Lung (tissue), 11 donors: ENCODE measurements at regions not wholly inside any gene's neighbourhood (a gene's known extent, or its start where the extent isn't known, plus 50 kb on each side); places are given as distances from the start of the nearest gene placed in this dataset.

Experiments used
- ATAC-seq: fragments of 200-7000 bp; cut with Tn5 transposase; one replicate; pipeline ENCODE4 v1.9.1; 2020; ENCODE audit warnings: moderate number of reproducible peaks; ENCODE audit not compliant: insufficient read depth, low FRiP score
- DNase-seq, 3 donors: peaks; one replicate each; pipeline ENCODE4 v3.0.0-alpha.2; 2013 to 2017
- H3K27ac ChIP-seq, 2 donors: one replicate each; pipeline ENCODE4 v1.5.1; 2013; ENCODE audit warnings: mild to moderate bottlenecking in 2 of 2, moderate library complexity in 2 of 2, control low read depth in 1 of 2, inconsistent platforms in 1 of 2, low read depth in 1 of 2, low read length in 1 of 2
- H3K27me3 ChIP-seq, 3 donors: one replicate each; pipeline ENCODE4 v1.5.1; 2013; ENCODE audit warnings: low read length in 2 of 3; ENCODE audit not compliant: control insufficient read depth in 3 of 3, insufficient read depth in 3 of 3
- H3K36me3 ChIP-seq, 4 donors: one replicate each; pipeline ENCODE4 v1.5.1; 2013; ENCODE audit warnings: low read length in 4 of 4, mild to moderate bottlenecking in 1 of 4, moderate library complexity in 1 of 4; ENCODE audit not compliant: control insufficient read depth in 4 of 4, insufficient read depth in 4 of 4
- H3K4me1 ChIP-seq, 5 donors: one replicate each; pipeline ENCODE4 v1.5.1; 2013; ENCODE audit warnings: low read length in 5 of 5, mild to moderate bottlenecking in 2 of 5, moderate library complexity in 1 of 5; ENCODE audit not compliant: control insufficient read depth in 5 of 5, insufficient read depth in 5 of 5
- H3K4me3 ChIP-seq: one replicate; pipeline ENCODE4 v1.5.1; 2013; ENCODE audit warnings: mild to moderate bottlenecking, control low read depth, moderate library complexity
- H3K9ac ChIP-seq, 2 donors: one replicate each; pipeline ENCODE4 v1.5.1; 2013; ENCODE audit warnings: low read length in 2 of 2, control low read depth in 1 of 2; ENCODE audit not compliant: insufficient read depth in 1 of 2
- H3K9me3 ChIP-seq, 4 donors: one replicate each; pipeline ENCODE4 v1.5.1; 2013; ENCODE audit warnings: low read length in 3 of 4, mild to moderate bottlenecking in 1 of 4, moderate library complexity in 1 of 4; ENCODE audit not compliant: control insufficient read depth in 4 of 4, insufficient read depth in 3 of 4
- WGBS, 2 donors: extraction: QIAGEN DNeasy Blood & Tissue Kit; methylation state at CpG; one replicate each; pipeline ENCODE4 v1.1.7; 2013; 5-methylcytosine and 5-hydroxymethylcytosine counted together
- TF ChIP-seq, protein P1 (sequence below): IDR thresholded peaks from 2 replicates; pipeline ENCODE4 v1.5.1; 2012; ENCODE audit warnings: mild to moderate bottlenecking; ENCODE audit errors: control extremely low read depth, extremely low read depth
- donor health status: control.
- donor health status: control.
- donor health status: Bipolar disorder and iron deficiency.
- donor health status: healthy.
- donor health status: DM: yes; HTN: yes; CAD: no.

DNA sequence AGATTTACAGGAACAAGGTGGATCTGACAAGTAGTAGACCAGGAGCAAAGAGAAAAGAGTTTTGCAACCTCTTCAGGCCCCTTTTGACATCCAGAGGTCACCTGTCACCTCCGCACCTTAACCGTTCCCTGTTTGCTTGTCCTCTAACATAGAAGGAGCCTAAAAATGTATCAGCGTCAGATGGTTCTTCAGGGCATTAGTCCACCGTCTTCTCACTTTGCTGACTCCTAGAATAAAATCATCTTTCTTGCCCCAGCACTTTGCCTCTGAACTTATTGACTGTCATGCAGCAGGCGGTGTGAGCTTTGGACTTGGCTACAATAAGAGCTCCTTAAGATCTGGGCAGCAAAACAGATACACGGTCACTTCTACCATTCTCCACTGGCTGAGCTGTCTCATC lies 339.7 kb upstream of the B3GAT1 start:
- H3K36me3 ChIP-seq, result no peaks in the 10 kb centered on the region
- H3K4me3 ChIP-seq, result no peak overlapping the region
- DNase-seq, result no peak
- ATAC-seq, result no peak
- H3K9me3 ChIP-seq, result peaks cover 0 to 5% (median 0%) of the 10 kb centered on the region in 4 donors
- no peaks in the 10 kb centered on the region for H3K4me1 ChIP-seq
- WGBS, 2 donors, result 86 to 92% methylated on average over 6 of the region's 6 CpGs
- H3K27ac ChIP-seq, result no peak overlapping the region
- TF ChIP-seq, protein P1, sequence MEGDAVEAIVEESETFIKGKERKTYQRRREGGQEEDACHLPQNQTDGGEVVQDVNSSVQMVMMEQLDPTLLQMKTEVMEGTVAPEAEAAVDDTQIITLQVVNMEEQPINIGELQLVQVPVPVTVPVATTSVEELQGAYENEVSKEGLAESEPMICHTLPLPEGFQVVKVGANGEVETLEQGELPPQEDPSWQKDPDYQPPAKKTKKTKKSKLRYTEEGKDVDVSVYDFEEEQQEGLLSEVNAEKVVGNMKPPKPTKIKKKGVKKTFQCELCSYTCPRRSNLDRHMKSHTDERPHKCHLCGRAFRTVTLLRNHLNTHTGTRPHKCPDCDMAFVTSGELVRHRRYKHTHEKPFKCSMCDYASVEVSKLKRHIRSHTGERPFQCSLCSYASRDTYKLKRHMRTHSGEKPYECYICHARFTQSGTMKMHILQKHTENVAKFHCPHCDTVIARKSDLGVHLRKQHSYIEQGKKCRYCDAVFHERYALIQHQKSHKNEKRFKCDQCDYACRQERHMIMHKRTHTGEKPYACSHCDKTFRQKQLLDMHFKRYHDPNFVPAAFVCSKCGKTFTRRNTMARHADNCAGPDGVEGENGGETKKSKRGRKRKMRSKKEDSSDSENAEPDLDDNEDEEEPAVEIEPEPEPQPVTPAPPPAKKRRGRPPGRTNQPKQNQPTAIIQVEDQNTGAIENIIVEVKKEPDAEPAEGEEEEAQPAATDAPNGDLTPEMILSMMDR, result no peak
- no peak overlapping the region for H3K9ac ChIP-seq
- H3K27me3 ChIP-seq, result peaks cover 0 to 5% (median 4%) of the 10 kb centered on the region in 3 donors

DNA sequence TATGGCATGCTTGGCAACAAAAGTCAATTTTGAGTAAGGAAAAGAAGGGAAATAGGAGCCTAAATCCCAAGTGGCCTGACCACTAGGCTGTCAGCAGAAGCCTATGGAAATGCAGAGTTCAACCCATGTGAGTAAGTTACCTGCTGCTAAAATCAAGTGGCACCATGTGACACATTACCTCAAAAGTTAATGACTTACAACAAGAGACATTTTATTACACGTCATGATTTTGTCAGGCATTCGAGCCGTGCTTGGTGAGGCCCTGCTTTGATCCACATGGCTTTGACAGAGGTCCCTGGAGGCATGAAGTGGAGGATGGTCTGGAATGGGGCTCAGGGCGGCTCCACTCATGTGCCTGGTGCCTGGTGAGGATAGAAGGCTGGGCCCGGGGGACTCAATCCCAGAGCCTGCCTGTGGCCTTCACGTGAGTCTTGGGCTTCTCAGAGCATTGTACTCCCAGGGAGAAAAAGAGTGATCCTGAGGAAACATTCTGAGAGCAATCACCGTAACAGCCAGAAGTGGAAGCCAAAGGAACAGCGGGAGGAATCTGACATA lies 339.1 kb upstream of the B3GAT1 start:
- TF ChIP-seq, protein P1, result no peak
- H3K9me3 ChIP-seq, result peaks cover 0 to 5% (median 0%) of the 10 kb centered on the region in 4 donors
- 74 to 82% methylated on average over 8 of the region's 8 CpGs for WGBS, 2 donors
- H3K27me3 ChIP-seq, result peaks cover 0 to 5% (median 4%) of the 10 kb centered on the region in 3 donors
- H3K9ac ChIP-seq, result no peak overlapping the region
- no peak for ATAC-seq
- H3K4me1 ChIP-seq, result no peaks in the 10 kb centered on the region
- no peaks in the 10 kb centered on the region for H3K36me3 ChIP-seq
- no peak for DNase-seq
- H3K27ac ChIP-seq, result no peak overlapping the region
- no peak overlapping the region for H3K4me3 ChIP-seq

DNA sequence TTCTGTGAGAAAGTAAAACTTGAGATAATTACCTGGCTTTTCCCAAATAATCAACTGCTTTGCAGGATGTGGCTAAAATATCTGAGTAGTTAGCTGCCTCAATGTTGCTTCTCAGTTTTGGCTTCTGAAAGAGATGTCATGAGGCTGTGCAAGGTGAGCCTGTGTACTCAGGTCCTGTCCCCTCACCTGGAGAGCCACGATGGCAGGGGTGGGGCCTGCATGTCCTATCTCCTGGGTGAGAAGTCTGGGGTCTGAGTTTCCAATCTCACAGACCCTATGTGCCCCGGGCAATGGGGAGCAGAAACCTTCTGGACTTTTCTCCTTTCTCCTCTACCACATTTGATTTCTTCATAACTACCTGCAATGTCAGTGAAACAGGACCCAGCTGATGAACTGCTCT lies 338.6 kb upstream of the B3GAT1 start:
- TF ChIP-seq, protein P1, result no peak
- Histone ChIP-seq H3K9ac (no peak overlapping the region), H3K9me3 (peaks cover 0 to 5% (median 0%) of the 10 kb centered on the region in 4 donors), H3K36me3 (no peaks in the 10 kb centered on the region), H3K4me3 (no peak overlapping the region), H3K27me3 (peaks cover 0 to 5% (median 4%) of the 10 kb centered on the region in 3 donors), H3K27ac (no peak overlapping the region), H3K4me1 (no peaks in the 10 kb centered on the region)
- ATAC-seq, result no peak
- WGBS, 2 donors, result 65 to 79% methylated on average over 2 of the region's 2 CpGs
- DNase-seq, result no peak
